ENCODE measurements at regions not wholly inside any gene's neighbourhood (a gene's known extent, or its start where the extent isn't known, plus 50 kb on each side); places are given as distances from the start of the nearest gene placed in this dataset.

DNA sequence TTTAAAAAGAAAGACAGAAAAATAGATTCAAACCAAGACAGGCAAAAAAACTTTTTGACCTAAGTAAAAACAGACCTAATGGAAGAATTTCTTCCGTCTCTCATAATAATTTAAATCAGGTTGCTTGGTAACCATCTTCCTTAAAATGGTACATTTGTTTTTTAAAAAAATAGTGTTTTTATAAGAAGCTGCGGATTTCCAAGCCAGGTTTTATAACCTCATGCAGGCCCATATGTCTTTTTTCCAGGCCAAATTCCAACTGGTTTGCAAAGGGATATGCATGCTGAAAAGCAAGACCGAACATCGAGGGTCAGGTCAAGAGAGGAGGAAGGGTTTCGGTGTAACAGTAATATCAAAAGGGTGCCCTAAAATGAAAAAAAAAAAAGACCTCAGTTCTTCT is 172.9 kb downstream of the MAIP1 start:
- ChIA-PET POLR2A (no interaction called here), CTCF (no interaction called here)
- TF ChIP-seq, protein P1, sequence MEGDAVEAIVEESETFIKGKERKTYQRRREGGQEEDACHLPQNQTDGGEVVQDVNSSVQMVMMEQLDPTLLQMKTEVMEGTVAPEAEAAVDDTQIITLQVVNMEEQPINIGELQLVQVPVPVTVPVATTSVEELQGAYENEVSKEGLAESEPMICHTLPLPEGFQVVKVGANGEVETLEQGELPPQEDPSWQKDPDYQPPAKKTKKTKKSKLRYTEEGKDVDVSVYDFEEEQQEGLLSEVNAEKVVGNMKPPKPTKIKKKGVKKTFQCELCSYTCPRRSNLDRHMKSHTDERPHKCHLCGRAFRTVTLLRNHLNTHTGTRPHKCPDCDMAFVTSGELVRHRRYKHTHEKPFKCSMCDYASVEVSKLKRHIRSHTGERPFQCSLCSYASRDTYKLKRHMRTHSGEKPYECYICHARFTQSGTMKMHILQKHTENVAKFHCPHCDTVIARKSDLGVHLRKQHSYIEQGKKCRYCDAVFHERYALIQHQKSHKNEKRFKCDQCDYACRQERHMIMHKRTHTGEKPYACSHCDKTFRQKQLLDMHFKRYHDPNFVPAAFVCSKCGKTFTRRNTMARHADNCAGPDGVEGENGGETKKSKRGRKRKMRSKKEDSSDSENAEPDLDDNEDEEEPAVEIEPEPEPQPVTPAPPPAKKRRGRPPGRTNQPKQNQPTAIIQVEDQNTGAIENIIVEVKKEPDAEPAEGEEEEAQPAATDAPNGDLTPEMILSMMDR (IDR thresholded peaks at IDR 0.05; ENCODE audit: control extremely low read depth, extremely low read depth, low read depth, missing control alignments), result no peak
- DNase-seq (ENCODE audit: extremely low spot score), result no peak

DNA sequence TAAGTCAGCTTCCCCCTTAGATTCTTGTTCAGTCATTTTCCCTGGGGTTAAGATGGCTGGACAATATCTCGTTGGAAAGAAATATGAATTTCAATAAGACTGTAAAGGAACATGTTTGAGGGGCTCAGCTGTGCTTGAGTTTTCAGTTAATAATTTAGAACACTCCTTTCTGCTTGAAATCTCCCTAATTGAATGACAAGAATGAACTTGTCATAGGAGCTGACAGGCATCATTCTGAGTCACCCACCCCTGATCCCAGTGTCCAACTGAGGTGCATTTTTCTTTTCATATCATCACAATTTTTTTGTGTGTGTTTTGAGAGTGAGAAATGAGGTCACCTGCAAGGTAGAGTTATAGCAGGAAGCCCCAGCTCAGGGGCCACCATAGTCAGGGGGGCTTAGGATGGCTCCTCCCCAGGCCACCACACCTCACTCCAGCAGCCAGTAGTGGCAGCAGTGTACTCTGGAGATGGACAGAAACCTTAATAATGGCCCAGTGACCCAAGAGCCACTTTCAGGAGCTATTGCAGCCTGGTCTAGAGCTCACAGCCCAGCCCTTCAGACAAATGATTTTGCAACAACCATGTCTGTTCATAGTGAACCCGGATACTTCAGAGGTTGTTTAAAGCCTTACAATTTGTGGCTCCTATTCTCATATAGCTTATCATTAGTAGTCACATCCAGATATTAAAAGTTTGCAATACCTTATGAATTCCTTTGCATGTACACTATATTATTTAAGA is 174.5 kb downstream of the MAIP1 start:
- POLR2A ChIA-PET, result no interaction called here
- no peak for DNase-seq (ENCODE audit: extremely low spot score)
- CTCF ChIA-PET, result interaction anchor here (1.2 to 1.5 kb wide), 5 partner anchors 8 to 58 kb away, joined by 3 to 6 read pairs (median 4); no protein-coding TSS in a partner anchor
- TF ChIP-seq, protein P1 (IDR thresholded peaks at IDR 0.05; ENCODE audit: control extremely low read depth, extremely low read depth, low read depth, missing control alignments), result no peak

GRCh38 chr2:200130762-200131166 is 175.4 kb downstream of the MAIP1 start:
- TF ChIP-seq, protein P1 (IDR thresholded peaks at IDR 0.05; ENCODE audit: control extremely low read depth, extremely low read depth, low read depth, missing control alignments), result no peak
- ChIA-PET POLR2A (no interaction called here), CTCF (interaction anchor here (1.2 to 1.4 kb wide), 4 partner anchors 9 to 58 kb away, joined by 3 to 5 read pairs (median 4); no protein-coding TSS in a partner anchor)
- no peak for DNase-seq (ENCODE audit: extremely low spot score)

- ChIA-PET CTCF (interaction anchor here (1.3 to 1.4 kb wide), 2 partner anchors 19 to 59 kb away, joined by 3 to 5 read pairs; no protein-coding TSS in a partner anchor), POLR2A (no interaction called here)
- TF ChIP-seq, protein P1 (IDR thresholded peaks at IDR 0.05; ENCODE audit: control extremely low read depth, extremely low read depth, low read depth, missing control alignments), result no peak
- DNase-seq (ENCODE audit: extremely low spot score), result no peak
Observed at GRCh38 chr2:200131307-200131706, 175.2 kb upstream of the SPATS2L start.

DNA sequence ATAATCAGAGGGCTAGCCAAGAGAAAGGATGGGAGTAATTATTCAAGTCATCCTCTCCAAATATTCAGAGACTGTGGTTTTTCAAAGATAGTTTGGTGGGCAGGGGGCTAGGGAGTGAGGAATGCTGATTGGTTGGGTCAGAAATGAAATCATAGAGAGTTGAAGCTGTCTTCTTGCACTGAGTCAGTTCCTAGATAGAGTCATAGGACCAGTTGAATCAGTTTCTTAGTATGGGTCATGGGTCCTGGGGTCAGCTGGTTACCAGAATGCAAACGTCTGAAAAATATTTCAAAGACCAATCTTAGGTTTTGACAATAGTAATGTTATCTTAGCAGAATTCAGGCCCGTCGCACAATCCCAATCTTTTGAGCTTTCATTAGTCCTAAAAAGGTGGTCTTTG is 171.4 kb upstream of the SPATS2L start:
- no peak for DNase-seq (ENCODE audit: extremely low spot score)
- POLR2A ChIA-PET, result no interaction called here
- TF ChIP-seq, protein P1 (IDR thresholded peaks at IDR 0.05; ENCODE audit: control extremely low read depth, extremely low read depth, low read depth, missing control alignments), result no peak
- CTCF ChIA-PET, result interaction anchor here (1.4 to 1.8 kb wide), 2 partner anchors 13 to 18 kb away, joined by 3 to 5 read pairs; no protein-coding TSS in a partner anchor

- ChIA-PET POLR2A (no interaction called here), CTCF (interaction anchor here (1.3 to 1.8 kb wide), 4 partner anchors 10 to 17 kb away, joined by 3 to 5 read pairs (median 4); no protein-coding TSS in a partner anchor)
- DNase-seq (ENCODE audit: extremely low spot score), result no peak
- TF ChIP-seq, protein P1 (IDR thresholded peaks at IDR 0.05; ENCODE audit: control extremely low read depth, extremely low read depth, low read depth, missing control alignments), result no peak
Observed at GRCh38 chr2:200136655-200137054, 169.8 kb upstream of the SPATS2L start.

Data from GM10248 (cell line).